ENCODE measurements at regions not wholly inside any gene's neighbourhood (a gene's known extent, or its start where the extent isn't known, plus 50 kb on each side); places are given as distances from the start of the nearest gene placed in this dataset.
"Not testable (repeated sequence)": the region's sequence is repeated elsewhere in the genome, so short reads cannot be mapped to it uniquely, and the experiment has no call there.

GRCh38 chr1:234782791-234783190 lies 172.8 kb upstream of the IRF2BP2 start:
- no peak for DNase-seq (ENCODE audit: low read depth)
- TF ChIP-seq, protein P1, sequence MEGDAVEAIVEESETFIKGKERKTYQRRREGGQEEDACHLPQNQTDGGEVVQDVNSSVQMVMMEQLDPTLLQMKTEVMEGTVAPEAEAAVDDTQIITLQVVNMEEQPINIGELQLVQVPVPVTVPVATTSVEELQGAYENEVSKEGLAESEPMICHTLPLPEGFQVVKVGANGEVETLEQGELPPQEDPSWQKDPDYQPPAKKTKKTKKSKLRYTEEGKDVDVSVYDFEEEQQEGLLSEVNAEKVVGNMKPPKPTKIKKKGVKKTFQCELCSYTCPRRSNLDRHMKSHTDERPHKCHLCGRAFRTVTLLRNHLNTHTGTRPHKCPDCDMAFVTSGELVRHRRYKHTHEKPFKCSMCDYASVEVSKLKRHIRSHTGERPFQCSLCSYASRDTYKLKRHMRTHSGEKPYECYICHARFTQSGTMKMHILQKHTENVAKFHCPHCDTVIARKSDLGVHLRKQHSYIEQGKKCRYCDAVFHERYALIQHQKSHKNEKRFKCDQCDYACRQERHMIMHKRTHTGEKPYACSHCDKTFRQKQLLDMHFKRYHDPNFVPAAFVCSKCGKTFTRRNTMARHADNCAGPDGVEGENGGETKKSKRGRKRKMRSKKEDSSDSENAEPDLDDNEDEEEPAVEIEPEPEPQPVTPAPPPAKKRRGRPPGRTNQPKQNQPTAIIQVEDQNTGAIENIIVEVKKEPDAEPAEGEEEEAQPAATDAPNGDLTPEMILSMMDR (IDR thresholded peaks at IDR 0.05; ENCODE audit: low read depth, low read length, missing control alignments): no peak
- no peak overlapping the region for H3K4me3 ChIP-seq (ENCODE audit: low read depth, low read length)

GRCh38 chr1:234782105-234782751 lies 172.2 kb upstream of the IRF2BP2 start:
- TF ChIP-seq, protein P1 (IDR thresholded peaks at IDR 0.05; ENCODE audit: low read depth, low read length, missing control alignments): no peak
- H3K4me3 ChIP-seq (ENCODE audit: low read depth, low read length): no peak overlapping the region
- DNase-seq (ENCODE audit: low read depth): no peak

GRCh38 chr1:234781241-234782065 lies 171.5 kb upstream of the IRF2BP2 start:
- H3K4me3 ChIP-seq (ENCODE audit: low read depth, low read length): no peak overlapping the region
- DNase-seq (ENCODE audit: low read depth): no peak
- TF ChIP-seq, protein P1 (IDR thresholded peaks at IDR 0.05; ENCODE audit: low read depth, low read length, missing control alignments): no peak

DNA sequence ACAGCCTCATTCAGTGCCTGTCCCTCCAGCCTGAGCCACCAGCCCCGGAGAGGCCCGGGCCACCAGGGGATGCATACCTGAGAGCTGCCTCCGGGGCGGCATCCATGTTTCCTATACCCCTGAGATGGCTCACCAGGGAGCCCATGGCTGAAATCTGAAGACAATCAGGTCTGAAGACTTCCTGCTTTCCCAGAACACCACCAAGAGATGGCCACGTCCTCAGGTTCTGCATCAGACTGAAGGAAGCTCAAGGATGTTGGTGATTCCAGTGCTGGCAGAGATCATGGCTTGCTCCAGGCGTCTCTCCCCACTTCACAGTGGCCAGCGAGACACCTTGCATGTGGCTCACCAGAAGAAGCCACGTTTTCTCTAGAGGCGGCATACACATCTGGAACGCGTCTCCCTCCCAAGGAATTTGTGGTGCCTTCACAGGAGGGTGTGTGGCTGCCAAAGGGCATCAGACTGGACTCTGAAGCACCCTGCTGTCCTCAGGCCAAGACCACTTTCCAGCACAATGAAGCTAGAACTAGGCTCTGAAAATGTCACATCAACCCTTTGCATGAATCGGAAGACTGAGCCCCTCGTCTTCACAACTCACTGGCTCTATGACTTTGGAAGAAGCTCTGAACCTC lies 170.7 kb upstream of the IRF2BP2 start:
- TF ChIP-seq, protein P1 (IDR thresholded peaks at IDR 0.05; ENCODE audit: low read depth, low read length, missing control alignments): no peak
- DNase-seq (ENCODE audit: low read depth): no peak
- H3K4me3 ChIP-seq (ENCODE audit: low read depth, low read length): no peak overlapping the region

GRCh38 chr1:234780112-234780511 lies 170.1 kb upstream of the IRF2BP2 start:
- DNase-seq (ENCODE audit: low read depth): no peak
- TF ChIP-seq, protein P1 (IDR thresholded peaks at IDR 0.05; ENCODE audit: low read depth, low read length, missing control alignments): no peak
- no peak overlapping the region for H3K4me3 ChIP-seq (ENCODE audit: low read depth, low read length)

DNA sequence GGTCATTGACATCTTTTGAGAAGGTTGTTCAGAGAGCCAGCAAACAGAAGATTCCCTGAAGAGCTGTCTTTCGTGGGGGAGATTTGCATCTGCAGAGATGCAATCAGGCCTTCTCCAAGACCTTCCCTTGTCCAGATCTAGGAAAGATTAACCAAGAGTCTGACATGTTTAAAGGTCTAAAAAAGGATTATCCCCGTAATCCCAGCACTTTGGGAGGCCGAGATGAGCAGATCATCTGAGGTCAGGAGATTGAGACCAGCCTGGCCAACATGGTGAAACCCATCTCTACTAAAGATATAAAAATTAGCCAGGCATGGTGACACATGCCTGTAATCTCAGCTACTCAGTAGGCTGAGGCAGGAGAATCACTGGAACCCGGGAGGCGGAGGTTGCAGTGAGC lies 169.6 kb upstream of the IRF2BP2 start:
- not testable (repeated sequence) for DNase-seq (ENCODE audit: low read depth)

DNA sequence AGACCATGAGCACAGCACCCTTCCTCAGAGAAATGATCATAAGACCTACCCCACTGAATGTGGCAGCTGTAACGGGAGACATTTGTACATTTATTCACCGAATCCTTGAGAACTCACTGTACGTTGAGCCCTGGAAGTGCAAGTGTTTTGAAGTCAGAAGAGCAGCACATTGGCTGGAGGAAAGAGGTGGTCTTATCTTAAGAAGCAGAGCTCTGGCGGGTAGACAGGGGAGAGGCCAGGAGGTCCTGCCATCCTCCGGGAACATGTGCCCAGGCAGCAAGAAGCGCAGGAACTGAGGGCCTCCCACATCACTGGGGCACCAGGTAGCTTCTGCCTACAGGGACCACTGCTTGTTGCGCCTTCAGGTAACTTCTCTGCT lies 169.2 kb upstream of the IRF2BP2 start:
- no peak overlapping the region for H3K4me3 ChIP-seq (ENCODE audit: low read depth, low read length)
- TF ChIP-seq, protein P1 (IDR thresholded peaks at IDR 0.05; ENCODE audit: low read depth, low read length, missing control alignments): no peak
- DNase-seq (ENCODE audit: low read depth): no peak

More for the DNA sequence above, 169.6 kb upstream of the IRF2BP2 start:
- H3K4me3 ChIP-seq (ENCODE audit: low read depth, low read length): not testable (repeated sequence)

All from GM12864 (cell line).